ENCODE measurements at regions not wholly inside any gene's neighbourhood (a gene's known extent, or its start where the extent isn't known, plus 50 kb on each side); places are given as distances from the start of the nearest gene placed in this dataset.
"Not testable (repeated sequence)": the region's sequence is repeated elsewhere in the genome, so short reads cannot be mapped to it uniquely, and the experiment has no call there.

GRCh38 chr5:174531782-174532191, 192.6 kb upstream of the MSX2 start:
- TF ChIP-seq CTCF (IDR thresholded peaks at IDR 0.05; ENCODE audit: control insufficient read depth, insufficient read depth, low read depth, low read length, missing control alignments): no peak
- no peak for DNase-seq (ENCODE audit: low read depth)
- no peak overlapping the region for H3K4me3 ChIP-seq (ENCODE audit: control insufficient read depth, low read depth, low read length)

GRCh38 chr5:174532455-174533453, 191.6 kb upstream of the MSX2 start:
- no peak for TF ChIP-seq CTCF (IDR thresholded peaks at IDR 0.05; ENCODE audit: control insufficient read depth, insufficient read depth, low read depth, low read length, missing control alignments)
- DNase-seq (ENCODE audit: low read depth): peak; percentile 79
- no peak overlapping the region for H3K4me3 ChIP-seq (ENCODE audit: control insufficient read depth, low read depth, low read length)

- H3K4me3 ChIP-seq (ENCODE audit: control insufficient read depth, low read depth, low read length): no peak overlapping the region
- no peak for TF ChIP-seq CTCF (IDR thresholded peaks at IDR 0.05; ENCODE audit: control insufficient read depth, insufficient read depth, low read depth, low read length, missing control alignments)
- DNase-seq (ENCODE audit: low read depth): peak; percentile 58
These were observed 190.6 kb upstream of the MSX2 start for GRCh38 chr5:174533751-174534241.

GRCh38 chr5:174535669-174536068, 188.7 kb upstream of the MSX2 start:
- H3K4me3 ChIP-seq (ENCODE audit: control insufficient read depth, low read depth, low read length): no peak overlapping the region
- peak; percentile 46 for DNase-seq (ENCODE audit: low read depth)
- TF ChIP-seq CTCF (IDR thresholded peaks at IDR 0.05; ENCODE audit: control insufficient read depth, insufficient read depth, low read depth, low read length, missing control alignments): no peak

DNA sequence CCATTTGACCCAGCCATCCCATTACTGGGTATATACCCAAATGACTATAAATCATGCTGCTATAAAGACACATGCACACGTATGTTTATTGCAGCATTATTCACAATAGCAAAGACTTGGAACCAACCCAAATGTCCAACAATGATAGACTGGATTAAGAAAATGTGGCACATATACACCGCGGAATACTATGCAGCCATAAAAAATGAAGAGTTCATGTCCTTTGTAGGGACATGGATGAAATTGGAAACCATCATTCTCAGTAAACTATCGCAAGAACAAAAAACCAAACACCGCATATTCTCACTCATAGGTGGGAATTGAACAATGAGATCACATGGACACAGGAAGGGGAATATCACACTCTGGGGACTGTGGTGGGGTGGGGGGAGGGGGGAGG, 184.6 kb upstream of the MSX2 start:
- DNase-seq (ENCODE audit: low read depth); H3K4me3 ChIP-seq (ENCODE audit: control insufficient read depth, low read depth, low read length): not testable (repeated sequence)

DNA sequence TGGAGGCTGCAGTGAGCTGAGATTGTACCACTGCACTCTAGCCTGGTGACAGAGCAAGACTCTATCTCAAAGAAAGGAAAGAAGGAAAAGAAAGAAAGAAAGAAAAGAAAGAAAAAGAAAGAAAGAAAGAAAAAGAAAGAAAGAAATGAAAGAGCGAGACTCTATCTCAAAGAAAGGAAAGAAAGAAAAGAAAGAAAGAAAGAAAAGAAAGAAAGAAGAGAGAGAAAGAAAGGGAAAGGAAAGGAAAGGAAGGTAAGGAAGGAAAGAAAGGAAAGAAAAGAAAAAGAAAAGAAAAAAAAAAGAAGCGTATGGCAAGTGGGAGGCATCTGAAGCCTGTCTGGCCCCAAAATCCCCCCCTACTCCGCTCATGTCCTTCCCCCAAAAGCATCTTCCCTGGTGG, 182.3 kb upstream of the MSX2 start:
- DNase-seq (ENCODE audit: low read depth): no peak
- H3K4me3 ChIP-seq (ENCODE audit: control insufficient read depth, low read depth, low read length): no peak overlapping the region
- TF ChIP-seq CTCF (IDR thresholded peaks at IDR 0.05; ENCODE audit: control insufficient read depth, insufficient read depth, low read depth, low read length, missing control alignments): no peak

- no peak for DNase-seq (ENCODE audit: low read depth)
- no peak for TF ChIP-seq CTCF (IDR thresholded peaks at IDR 0.05; ENCODE audit: control insufficient read depth, insufficient read depth, low read depth, low read length, missing control alignments)
- no peak overlapping the region for H3K4me3 ChIP-seq (ENCODE audit: control insufficient read depth, low read depth, low read length)
These were observed 181.9 kb upstream of the MSX2 start for GRCh38 chr5:174542471-174542870.

All from AG09309 (cell line).